Naive thymus-derived CD4-positive, alpha-beta T cell (primary cell): ENCODE measurements at regions not wholly inside any gene's neighbourhood (a gene's known extent, or its start where the extent isn't known, plus 50 kb on each side); places are given as distances from the start of the nearest gene placed in this dataset.

Experiments
- ATAC-seq: fragments of 150-1000 bp; cut with Tn5 transposase; 2 replicates; pipeline ENCODE4 v1.10.0; 2021; ENCODE audit warnings: mild to moderate bottlenecking, moderate library complexity
- CTCF ChIA-PET: fragments of 350-600 bp; sonication (Branson Sonifier 250); formaldehyde crosslinking; loops from one replicate; lab custom pipeline; 2021; ENCODE audit warnings: antibody characterized with exemption; lab: Charles Lee
- POLR2A ChIA-PET: fragments of 350-600 bp; sonication (Branson Sonifier 250); formaldehyde crosslinking; loops from one replicate; lab custom pipeline; 2021; ENCODE audit warnings: antibody characterized with exemption, inconsistent platforms; lab: Charles Lee
- DNase-seq, 9 donors: peaks; one replicate each; pipeline versions ENCODE4 v3.0.0 to v3.0.0-alpha.2; 2020 to 2022; ENCODE audit warnings: mixed read lengths in 1 of 9
- H3K27ac ChIP-seq: one replicate; pipeline ENCODE4 v1.7.0; 2013; ENCODE audit warnings: mild to moderate bottlenecking, low read depth, low read length, moderate library complexity
- H3K27me3 ChIP-seq, 2 donors: one replicate each; pipeline ENCODE4 v1.7.0; 2013; ENCODE audit warnings: low read length in 2 of 2, mild to moderate bottlenecking in 2 of 2, moderate library complexity in 2 of 2; ENCODE audit not compliant: control insufficient read depth in 2 of 2, insufficient read depth in 2 of 2
- H3K36me3 ChIP-seq, 3 experiments: 1 replicate in 2 of 3; 2 replicates in 1 of 3; pipeline ENCODE4 v1.7.0; 2013; ENCODE audit warnings: low read length in 3 of 3, mild to moderate bottlenecking in 3 of 3, moderate library complexity in 1 of 3; ENCODE audit not compliant: insufficient read depth in 3 of 3, control insufficient read depth in 2 of 3
- H3K4me1 ChIP-seq, 2 donors: one replicate each; pipeline ENCODE4 v1.7.0; 2013; ENCODE audit warnings: low read length in 2 of 2, mild to moderate bottlenecking in 2 of 2, moderate library complexity in 1 of 2; ENCODE audit not compliant: control insufficient read depth in 2 of 2, insufficient read depth in 2 of 2
- H3K4me3 ChIP-seq: 2 replicates; pipeline ENCODE4 v1.7.0; 2013; ENCODE audit warnings: mild to moderate bottlenecking, low read length
- H3K9me3 ChIP-seq, 3 experiments: 1 replicate in 2 of 3; 2 replicates in 1 of 3; pipeline ENCODE4 v1.7.0; 2013; ENCODE audit warnings: low read length in 3 of 3; ENCODE audit not compliant: control insufficient read depth in 2 of 3
- H3K27ac Mint-ChIP-seq, 9 donors: one replicate each; pipeline ENCODE4 v1.8.0; 2020 to 2022; ENCODE audit warnings: mixed read lengths in 9 of 9, mild to moderate bottlenecking in 8 of 9, moderate library complexity in 5 of 9, inconsistent platforms in 2 of 9
- H3K27me3 Mint-ChIP-seq, 5 donors: one replicate each; pipeline ENCODE4 v1.8.0; 2021 to 2022; ENCODE audit warnings: mixed read lengths in 5 of 5, mild to moderate bottlenecking in 1 of 5
- H3K36me3 Mint-ChIP-seq, 5 donors: one replicate each; pipeline ENCODE4 v1.8.0; 2020 to 2022; ENCODE audit warnings: mixed read lengths in 5 of 5, mild to moderate bottlenecking in 3 of 5, inconsistent platforms in 1 of 5
- H3K4me1 Mint-ChIP-seq, 7 donors: one replicate each; pipeline ENCODE4 v1.8.0; 2020 to 2022; ENCODE audit warnings: mixed read lengths in 7 of 7, mild to moderate bottlenecking in 3 of 7, inconsistent platforms in 1 of 7
- H3K4me3 Mint-ChIP-seq, 10 donors: one replicate each; pipeline ENCODE4 v1.8.0; 2020 to 2022; ENCODE audit warnings: mild to moderate bottlenecking in 10 of 10, mixed read lengths in 10 of 10, moderate library complexity in 6 of 10, inconsistent platforms in 2 of 10
- H3K9me3 Mint-ChIP-seq, 11 donors: one replicate each; pipeline ENCODE4 v1.8.0; 2020 to 2022; ENCODE audit warnings: mixed read lengths in 11 of 11, mild to moderate bottlenecking in 4 of 11, inconsistent platforms in 1 of 11, moderate library complexity in 1 of 11
- intact Hi-C, 2 donors: fragments of 100-400 bp; cut with micrococcal nuclease; formaldehyde crosslinking; loops; one replicate each; pipeline ENCODE4 v1.15.1; 2023

DNA sequence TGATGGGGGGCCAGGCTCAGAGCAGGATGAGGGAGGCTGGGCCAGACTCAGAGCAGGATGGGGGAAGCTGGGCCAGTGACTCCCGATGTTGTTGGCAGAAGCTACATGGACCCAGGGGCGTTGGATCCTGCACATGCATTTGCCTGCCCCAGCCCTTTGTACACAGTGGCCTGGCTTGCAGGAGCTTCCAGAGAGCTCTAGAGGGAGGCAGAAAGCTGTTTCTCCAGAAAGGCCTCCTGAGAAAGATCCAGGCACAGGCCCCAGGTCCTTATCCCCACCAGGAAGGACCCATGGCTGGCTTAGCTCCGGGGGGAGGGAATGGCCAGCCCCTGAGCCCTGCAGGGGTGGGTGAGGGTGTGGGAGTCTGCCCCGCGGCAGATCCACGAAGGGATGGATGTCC, 106.6 kb upstream of the ACTRT2 start:
- no peak overlapping the region for H3K27ac Mint-ChIP-seq
- no peaks in the 10 kb centered on the region for H3K36me3 Mint-ChIP-seq
- POLR2A ChIA-PET, result no interaction called here
- no peaks in the 10 kb centered on the region for H3K27me3 Mint-ChIP-seq
- CTCF ChIA-PET, result no interaction called here
- H3K9me3 Mint-ChIP-seq, result peaks cover 0 to 9% (median 0%) of the 10 kb centered on the region in 11 donors
- H3K4me3 Mint-ChIP-seq, result no peak overlapping the region
- intact Hi-C loops, result no loop called here
- Histone ChIP-seq H3K27me3 (no peaks in the 10 kb centered on the region), H3K36me3 (no peaks in the 10 kb centered on the region), H3K4me1 (no peaks in the 10 kb centered on the region), H3K4me3 (no peak overlapping the region), H3K9me3 (no peaks in the 10 kb centered on the region), H3K27ac (no peak overlapping the region)
- no peak for DNase-seq
- ATAC-seq, result no peak
- peaks cover 0 to 6% (median 0%) of the 10 kb centered on the region in 7 donors for H3K4me1 Mint-ChIP-seq

DNA sequence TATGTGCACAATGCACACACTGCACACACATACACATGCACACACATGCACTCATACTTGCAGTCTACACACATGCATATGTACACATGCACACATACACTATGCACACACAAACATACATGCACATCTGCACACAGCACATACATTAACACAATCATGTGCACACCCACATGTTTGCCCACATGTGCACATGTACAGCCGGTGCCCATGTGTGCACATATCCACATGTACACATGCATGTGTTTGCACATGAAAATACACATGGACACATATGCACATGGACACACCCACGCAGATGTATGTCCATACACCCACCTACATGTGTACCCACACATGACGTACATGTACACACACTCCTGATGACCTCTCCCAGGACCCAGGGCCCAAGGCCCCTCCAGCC, 105.1 kb upstream of the ACTRT2 start:
- ATAC-seq, result no peak
- no peaks in the 10 kb centered on the region for H3K4me1 ChIP-seq
- H3K27ac ChIP-seq, result no peak overlapping the region
- Mint-ChIP-seq H3K9me3 (peaks cover 0 to 9% (median 0%) of the 10 kb centered on the region in 11 donors), H3K27me3 (no peaks in the 10 kb centered on the region), H3K36me3 (no peaks in the 10 kb centered on the region), H3K4me3 (no peak overlapping the region), H3K4me1 (peaks cover 0 to 6% (median 0%) of the 10 kb centered on the region in 7 donors), H3K27ac (no peak overlapping the region)
- H3K4me3 ChIP-seq, result no peak overlapping the region
- CTCF ChIA-PET, result no interaction called here
- no peak for DNase-seq
- no peaks in the 10 kb centered on the region for H3K27me3 ChIP-seq
- intact Hi-C loops, result no loop called here
- POLR2A ChIA-PET, result no interaction called here
- H3K9me3 ChIP-seq, result no peaks in the 10 kb centered on the region
- no peaks in the 10 kb centered on the region for H3K36me3 ChIP-seq

DNA sequence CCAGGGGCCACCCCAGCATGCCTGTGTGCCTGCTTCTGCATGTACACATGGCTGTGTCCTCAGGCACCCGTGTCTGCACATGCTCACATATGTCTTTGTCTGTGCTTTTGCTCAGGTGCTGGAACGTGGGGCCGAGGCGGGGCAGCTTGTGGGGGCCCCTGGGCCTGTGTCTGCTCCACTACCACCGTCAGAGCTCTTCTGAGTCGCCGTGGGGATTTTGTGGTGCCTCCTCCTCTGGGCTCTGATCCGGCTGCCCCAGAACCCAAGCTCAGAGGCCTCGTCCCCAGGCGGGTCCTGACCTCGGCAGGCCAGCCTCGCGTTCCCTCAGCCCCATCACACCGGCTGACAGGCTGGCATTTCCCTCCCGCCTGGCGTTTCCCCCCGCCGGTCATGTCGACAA, 104.6 kb upstream of the ACTRT2 start:
- CTCF ChIA-PET, result no interaction called here
- H3K36me3 ChIP-seq, result no peaks in the 10 kb centered on the region
- peaks cover 0 to 6% (median 0%) of the 10 kb centered on the region in 7 donors for H3K4me1 Mint-ChIP-seq
- ATAC-seq, result no peak
- H3K9me3 ChIP-seq, result no peaks in the 10 kb centered on the region
- H3K36me3 Mint-ChIP-seq, result no peaks in the 10 kb centered on the region
- no peaks in the 10 kb centered on the region for H3K27me3 ChIP-seq
- no peaks in the 10 kb centered on the region for H3K4me1 ChIP-seq
- no peak overlapping the region for H3K4me3 Mint-ChIP-seq
- H3K27me3 Mint-ChIP-seq, result no peaks in the 10 kb centered on the region
- H3K9me3 Mint-ChIP-seq, result peaks cover 0 to 9% (median 0%) of the 10 kb centered on the region in 11 donors
- no peak for DNase-seq
- no peak overlapping the region for H3K4me3 ChIP-seq
- H3K27ac ChIP-seq, result no peak overlapping the region
- intact Hi-C loops, result no loop called here
- POLR2A ChIA-PET, result no interaction called here
- no peak overlapping the region for H3K27ac Mint-ChIP-seq

DNA sequence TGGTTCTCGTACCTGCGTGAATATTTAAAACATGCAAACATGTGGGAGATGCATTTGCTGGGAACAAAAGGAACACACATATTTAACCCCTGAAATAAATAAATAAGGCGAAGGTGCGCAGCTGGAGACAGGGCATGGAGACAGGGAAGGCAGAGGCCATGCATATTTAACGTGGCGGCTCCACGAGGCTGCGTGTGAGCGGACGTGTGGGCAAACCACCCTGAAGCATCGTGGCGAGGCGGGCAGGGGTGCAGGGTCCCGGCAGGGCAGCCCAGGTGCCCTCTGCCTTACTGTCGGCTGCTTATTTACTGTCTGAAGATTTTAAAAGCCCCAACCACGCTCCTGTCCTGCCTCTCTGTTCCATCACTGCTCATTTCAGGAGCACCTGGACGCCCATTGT, 104.0 kb upstream of the ACTRT2 start:
- peaks cover 0 to 9% (median 0%) of the 10 kb centered on the region in 11 donors for H3K9me3 Mint-ChIP-seq
- H3K36me3 ChIP-seq, result no peaks in the 10 kb centered on the region
- no peaks in the 10 kb centered on the region for H3K9me3 ChIP-seq
- no peaks in the 10 kb centered on the region for H3K27me3 ChIP-seq
- ChIA-PET POLR2A (no interaction called here), CTCF (no interaction called here)
- no peaks in the 10 kb centered on the region for H3K27me3 Mint-ChIP-seq
- H3K36me3 Mint-ChIP-seq, result no peaks in the 10 kb centered on the region
- DNase-seq, result no peak
- ATAC-seq, result no peak
- intact Hi-C loops, result no loop called here
- H3K4me1 Mint-ChIP-seq, result peaks cover 0 to 6% (median 0%) of the 10 kb centered on the region in 7 donors
- no peak overlapping the region for H3K27ac ChIP-seq
- no peak overlapping the region for H3K4me3 Mint-ChIP-seq
- no peak overlapping the region for H3K27ac Mint-ChIP-seq
- no peaks in the 10 kb centered on the region for H3K4me1 ChIP-seq
- H3K4me3 ChIP-seq, result no peak overlapping the region

DNA sequence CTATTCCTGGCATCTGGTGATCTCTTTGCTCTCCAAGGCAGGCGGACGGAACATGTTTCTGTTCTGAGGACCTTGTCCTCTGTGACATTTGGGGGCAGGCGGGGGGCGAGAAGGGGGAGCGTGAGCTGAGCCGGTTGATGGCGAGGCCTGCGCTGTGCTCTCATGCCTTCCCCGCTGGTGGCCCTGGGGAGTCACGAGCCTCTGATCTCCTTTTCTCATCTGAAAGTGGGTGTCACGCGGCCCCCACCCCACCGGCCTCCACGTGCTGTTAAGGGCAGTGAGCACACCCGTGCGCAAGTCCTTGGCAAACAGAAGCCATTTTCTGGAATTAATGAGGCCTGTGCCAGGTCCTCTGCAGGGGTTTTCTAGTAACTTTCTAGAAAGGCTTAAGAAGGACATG, 102.8 kb upstream of the ACTRT2 start:
- POLR2A ChIA-PET, result no interaction called here

DNA sequence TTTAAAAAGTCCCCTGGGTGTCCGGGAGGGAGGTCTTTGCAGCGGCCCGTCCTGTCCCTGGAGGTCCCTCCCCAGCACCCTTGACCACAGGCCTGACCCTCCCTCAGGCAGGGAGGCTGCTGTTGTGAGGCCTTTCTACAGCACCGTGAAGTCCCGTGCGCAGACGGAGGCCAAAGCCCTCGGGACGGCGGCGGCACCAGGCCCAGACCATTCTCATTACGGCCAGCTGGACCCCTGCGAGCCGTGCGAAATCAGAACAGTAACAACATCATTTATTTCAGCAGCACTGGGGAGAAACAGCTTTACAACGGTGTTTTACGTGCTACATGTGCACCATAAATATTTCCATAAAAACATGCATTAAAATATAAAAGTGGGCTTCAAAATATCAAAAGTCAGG, 101.4 kb upstream of the ACTRT2 start:
- CTCF ChIA-PET, result interaction anchor here (0.6 kb wide), 1 partner anchor 14 kb away, joined by 3 read pairs; no protein-coding TSS in a partner anchor
- Histone ChIP-seq H3K27me3 (no peaks in the 10 kb centered on the region), H3K27ac (no peak overlapping the region), H3K4me3 (no peak overlapping the region), H3K4me1 (no peaks in the 10 kb centered on the region), H3K9me3 (no peaks in the 10 kb centered on the region), H3K36me3 (no peaks in the 10 kb centered on the region)
- peaks cover 0 to 9% (median 0%) of the 10 kb centered on the region in 11 donors for H3K9me3 Mint-ChIP-seq
- H3K27ac Mint-ChIP-seq, result peak overlapping the region in 1 of 9 donors; percentile 46
- intact Hi-C loops, result loop anchor here in 1 of 2 donors (5.0 kb wide), 1 partner anchor 98 kb away; no protein-coding TSS in a partner anchor
- H3K4me3 Mint-ChIP-seq, result no peak overlapping the region
- peaks cover 0 to 6% (median 0%) of the 10 kb centered on the region in 7 donors for H3K4me1 Mint-ChIP-seq
- DNase-seq (no peak), ATAC-seq (no peak)
- no peaks in the 10 kb centered on the region for H3K36me3 Mint-ChIP-seq
- H3K27me3 Mint-ChIP-seq, result peaks cover 0 to 2% (median 0%) of the 10 kb centered on the region in 5 donors
- POLR2A ChIA-PET, result no interaction called here

More for the DNA sequence above, 102.8 kb upstream of the ACTRT2 start:
- Mint-ChIP-seq H3K4me1 (peaks cover 0 to 6% (median 0%) of the 10 kb centered on the region in 7 donors), H3K36me3 (no peaks in the 10 kb centered on the region), H3K4me3 (no peak overlapping the region), H3K27ac (peak overlapping the region in 1 of 9 donors; percentile 59), H3K9me3 (peaks cover 0 to 9% (median 0%) of the 10 kb centered on the region in 11 donors), H3K27me3 (no peaks in the 10 kb centered on the region)
- ATAC-seq (no peak), DNase-seq (no peak)
- H3K4me1 ChIP-seq, result no peaks in the 10 kb centered on the region
- H3K27ac ChIP-seq, result no peak overlapping the region
- CTCF ChIA-PET, result no interaction called here
- intact Hi-C loops, result no loop called here
- no peaks in the 10 kb centered on the region for H3K9me3 ChIP-seq
- H3K4me3 ChIP-seq, result no peak overlapping the region
- no peaks in the 10 kb centered on the region for H3K36me3 ChIP-seq
- H3K27me3 ChIP-seq, result no peaks in the 10 kb centered on the region

DNA sequence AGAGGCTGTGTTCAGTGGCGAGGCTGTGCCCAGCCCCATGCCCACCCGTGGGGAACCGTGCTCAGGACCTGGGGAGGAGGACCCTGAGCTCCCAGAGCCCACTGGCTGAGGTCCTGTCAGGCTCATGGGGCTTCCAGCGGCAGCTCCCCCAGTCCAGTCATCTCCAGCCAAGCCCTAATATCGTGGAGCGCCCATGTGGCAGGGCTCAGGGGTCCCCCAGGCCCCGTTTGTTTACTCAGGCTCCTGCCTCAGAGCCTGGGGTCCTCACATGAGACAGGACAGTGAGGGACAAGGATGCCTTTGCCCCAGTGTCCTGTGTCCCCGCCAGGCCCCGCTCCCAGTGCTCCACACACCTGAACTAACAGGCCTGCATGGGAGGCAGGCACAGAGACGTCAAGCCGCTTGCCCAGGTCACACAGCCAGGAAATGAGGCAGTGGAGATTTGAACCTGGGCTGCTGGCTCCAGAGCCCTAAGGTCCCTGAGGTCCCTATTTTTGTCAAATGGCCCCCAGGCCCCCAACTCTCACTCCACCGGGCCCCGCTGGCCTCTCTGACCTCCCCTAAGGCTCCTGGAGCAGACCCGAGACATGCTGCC, 100.7 kb upstream of the ACTRT2 start:
- POLR2A ChIA-PET, result no interaction called here
- Mint-ChIP-seq H3K9me3 (peaks cover 0 to 7% (median 0%) of the 10 kb centered on the region in 11 donors), H3K4me1 (peaks cover 0 to 6% (median 0%) of the 10 kb centered on the region in 7 donors), H3K36me3 (no peaks in the 10 kb centered on the region), H3K27me3 (peaks cover 0 to 3% (median 0%) of the 10 kb centered on the region in 5 donors), H3K4me3 (no peak overlapping the region), H3K27ac (no peak overlapping the region)
- Histone ChIP-seq H3K4me1 (no peaks in the 10 kb centered on the region), H3K9me3 (no peaks in the 10 kb centered on the region), H3K36me3 (no peaks in the 10 kb centered on the region), H3K27me3 (no peaks in the 10 kb centered on the region), H3K27ac (no peak overlapping the region), H3K4me3 (no peak overlapping the region)
- intact Hi-C loops, result loop anchor here in 1 of 2 donors (5.0 kb wide), 1 partner anchor 98 kb away; no protein-coding TSS in a partner anchor
- CTCF ChIA-PET, result interaction anchor here (1.9 kb wide), 1 partner anchor 49 kb away, joined by 5 read pairs; no protein-coding TSS in a partner anchor
- ATAC-seq, result no peak
- DNase-seq, result no peak
